ENCODE measurements at regions not wholly inside any gene's neighbourhood (a gene's known extent, or its start where the extent isn't known, plus 50 kb on each side); places are given as distances from the start of the nearest gene placed in this dataset.

GRCh38 chr3:124444896-124445295 is 285.4 kb upstream of the UMPS start:
- TF ChIP-seq CTCF (IDR thresholded peaks at IDR 0.05) = no peak
- Mint-ChIP-seq H3K9me3 (ENCODE audit: unreplicated experiment) (no peaks in the 10 kb centered on the region), H3K27me3 (ENCODE audit: unreplicated experiment) (no peaks in the 10 kb centered on the region), H3K4me3 (ENCODE audit: unreplicated experiment) (no peak overlapping the region), H3K4me1 (ENCODE audit: unreplicated experiment) (no peaks in the 10 kb centered on the region), H3K27ac (ENCODE audit: unreplicated experiment) (no peak overlapping the region), H3K36me3 (ENCODE audit: unreplicated experiment) (peaks cover 3% of the 10 kb centered on the region)
- no peak for DNase-seq (ENCODE audit: extremely low spot score, unreplicated experiment)

- Mint-ChIP-seq H3K27me3 (ENCODE audit: unreplicated experiment) (no peaks in the 10 kb centered on the region), H3K4me3 (ENCODE audit: unreplicated experiment) (no peak overlapping the region), H3K36me3 (ENCODE audit: unreplicated experiment) (peaks cover 7% of the 10 kb centered on the region), H3K27ac (ENCODE audit: unreplicated experiment) (no peak overlapping the region), H3K4me1 (ENCODE audit: unreplicated experiment) (no peaks in the 10 kb centered on the region), H3K9me3 (ENCODE audit: unreplicated experiment) (no peaks in the 10 kb centered on the region)
- no peak for DNase-seq (ENCODE audit: extremely low spot score, unreplicated experiment)
- TF ChIP-seq CTCF (IDR thresholded peaks at IDR 0.05) = no peak
Observed at GRCh38 chr3:124447845-124448244, 282.4 kb upstream of the UMPS start.

GRCh38 chr3:124448954-124449353 is 281.3 kb upstream of the UMPS start:
- H3K9me3 Mint-ChIP-seq (ENCODE audit: unreplicated experiment) = no peaks in the 10 kb centered on the region
- peaks cover 7% of the 10 kb centered on the region for H3K36me3 Mint-ChIP-seq (ENCODE audit: unreplicated experiment)

GRCh38 chr3:124450366-124450765 is 279.9 kb upstream of the UMPS start:
- TF ChIP-seq CTCF (IDR thresholded peaks at IDR 0.05) = no peak
- peaks cover 4% of the 10 kb centered on the region for H3K36me3 Mint-ChIP-seq (ENCODE audit: unreplicated experiment)
- DNase-seq (ENCODE audit: extremely low spot score, unreplicated experiment) = no peak
- no peaks in the 10 kb centered on the region for H3K4me1 Mint-ChIP-seq (ENCODE audit: unreplicated experiment)
- H3K4me3 Mint-ChIP-seq (ENCODE audit: unreplicated experiment) = no peak overlapping the region
- H3K27me3 Mint-ChIP-seq (ENCODE audit: unreplicated experiment) = no peaks in the 10 kb centered on the region
- H3K9me3 Mint-ChIP-seq (ENCODE audit: unreplicated experiment) = no peaks in the 10 kb centered on the region
- no peak overlapping the region for H3K27ac Mint-ChIP-seq (ENCODE audit: unreplicated experiment)

More at GRCh38 chr3:124448954-124449353, 281.3 kb upstream of the UMPS start:
- TF ChIP-seq CTCF (IDR thresholded peaks at IDR 0.05) = no peak
- H3K27me3 Mint-ChIP-seq (ENCODE audit: unreplicated experiment) = no peaks in the 10 kb centered on the region
- no peak for DNase-seq (ENCODE audit: extremely low spot score, unreplicated experiment)
- no peak overlapping the region for H3K4me3 Mint-ChIP-seq (ENCODE audit: unreplicated experiment)
- no peak overlapping the region for H3K27ac Mint-ChIP-seq (ENCODE audit: unreplicated experiment)
- H3K4me1 Mint-ChIP-seq (ENCODE audit: unreplicated experiment) = no peaks in the 10 kb centered on the region

GRCh38 chr3:124451630-124452317 is 278.5 kb upstream of the UMPS start:
- DNase-seq (ENCODE audit: extremely low spot score, unreplicated experiment) = no peak
- peaks cover 4% of the 10 kb centered on the region for H3K36me3 Mint-ChIP-seq (ENCODE audit: unreplicated experiment)
- no peak overlapping the region for H3K4me3 Mint-ChIP-seq (ENCODE audit: unreplicated experiment)
- no peaks in the 10 kb centered on the region for H3K27me3 Mint-ChIP-seq (ENCODE audit: unreplicated experiment)
- H3K9me3 Mint-ChIP-seq (ENCODE audit: unreplicated experiment) = no peaks in the 10 kb centered on the region
- peaks cover 5% of the 10 kb centered on the region for H3K4me1 Mint-ChIP-seq (ENCODE audit: unreplicated experiment)
- no peak overlapping the region for H3K27ac Mint-ChIP-seq (ENCODE audit: unreplicated experiment)
- TF ChIP-seq CTCF (IDR thresholded peaks at IDR 0.05) = no peak

Data from osteocyte (in vitro differentiated cells).